Testis (tissue), 2 donors: ENCODE measurements at regions not wholly inside any gene's neighbourhood (a gene's known extent, or its start where the extent isn't known, plus 50 kb on each side); places are given as distances from the start of the nearest gene placed in this dataset.

Experiments used
- POLR2A ChIP-seq: fragments of 450-650 bp; IDR thresholded peaks from one replicate; pipeline ENCODE4 v1.6.1; 2017; ENCODE audit warnings: antibody characterized with exemption, mild to moderate bottlenecking, moderate library complexity
- TF ChIP-seq, protein P1 (sequence below), 3 experiments: fragments of 450-650 bp in 2 of 3; fragments of 200-600 bp in 1 of 3; sonication (generic) in 1 of 3; IDR thresholded peaks; one replicate each; pipeline ENCODE4 v1.5.1; 2016 to 2019; ENCODE audit warnings: antibody characterized with exemption in 3 of 3, mild to moderate bottlenecking in 2 of 3, moderate library complexity in 1 of 3

DNA sequence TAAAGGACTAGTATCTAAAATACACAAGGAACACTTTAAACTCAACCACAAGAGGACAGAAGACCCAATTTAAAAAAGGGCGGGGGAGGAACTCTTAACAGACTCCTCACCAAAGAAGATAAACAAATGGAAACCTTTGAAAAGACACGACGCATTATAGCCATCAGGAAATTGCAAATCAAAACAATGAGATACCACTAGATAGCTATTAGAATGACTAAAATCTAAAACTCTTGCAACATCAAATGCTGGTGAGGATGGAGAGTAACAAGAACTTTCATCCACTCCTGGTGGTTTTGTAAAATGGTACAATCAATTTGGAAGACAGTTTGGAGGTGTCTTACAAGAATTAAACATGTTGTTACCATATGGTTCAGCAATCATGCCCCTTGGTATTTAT is 708.2 kb downstream of the BRINP3 start:
- TF ChIP-seq, protein P1, sequence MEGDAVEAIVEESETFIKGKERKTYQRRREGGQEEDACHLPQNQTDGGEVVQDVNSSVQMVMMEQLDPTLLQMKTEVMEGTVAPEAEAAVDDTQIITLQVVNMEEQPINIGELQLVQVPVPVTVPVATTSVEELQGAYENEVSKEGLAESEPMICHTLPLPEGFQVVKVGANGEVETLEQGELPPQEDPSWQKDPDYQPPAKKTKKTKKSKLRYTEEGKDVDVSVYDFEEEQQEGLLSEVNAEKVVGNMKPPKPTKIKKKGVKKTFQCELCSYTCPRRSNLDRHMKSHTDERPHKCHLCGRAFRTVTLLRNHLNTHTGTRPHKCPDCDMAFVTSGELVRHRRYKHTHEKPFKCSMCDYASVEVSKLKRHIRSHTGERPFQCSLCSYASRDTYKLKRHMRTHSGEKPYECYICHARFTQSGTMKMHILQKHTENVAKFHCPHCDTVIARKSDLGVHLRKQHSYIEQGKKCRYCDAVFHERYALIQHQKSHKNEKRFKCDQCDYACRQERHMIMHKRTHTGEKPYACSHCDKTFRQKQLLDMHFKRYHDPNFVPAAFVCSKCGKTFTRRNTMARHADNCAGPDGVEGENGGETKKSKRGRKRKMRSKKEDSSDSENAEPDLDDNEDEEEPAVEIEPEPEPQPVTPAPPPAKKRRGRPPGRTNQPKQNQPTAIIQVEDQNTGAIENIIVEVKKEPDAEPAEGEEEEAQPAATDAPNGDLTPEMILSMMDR (IDR thresholded peaks at IDR 0.05) = no peak
- TF ChIP-seq POLR2A = no peak
